ENCODE measurements at regions not wholly inside any gene's neighbourhood (a gene's known extent, or its start where the extent isn't known, plus 50 kb on each side); places are given as distances from the start of the nearest gene placed in this dataset.

- ATAC-seq (no peak), DNase-seq (ENCODE audit: low spot score) (no peak), FAIRE-seq (no peak)
- H3K4me2 ChIP-seq (ENCODE audit: low read depth, low read length): no peak overlapping the region
- H2AFZ ChIP-seq (ENCODE audit: low read length): no peak overlapping the region
- BruUV-seq (replicated peaks): no TSS peak
- no peaks in the 10 kb centered on the region; a peak in 1 of 5 replicates for H3K27me3 ChIP-seq (ENCODE audit: control insufficient read depth in 1 of 2, insufficient read depth in 2 of 2, low read length in 2 of 2)
- 5% methylated on average over 3 of the region's 3 CpGs for WGBS (ENCODE audit: low lambda C conversion rate)
- CTCF ChIA-PET (ENCODE audit: low intra/inter-chr PET ratio, low total read pairs): no interaction called here
- in situ Hi-C loops (cut with HindIII; ENCODE audit: extremely low pct_ligation_motif_present, low pct_unique_long_range_greater_than_20kb) (no loop called here), intact Hi-C loops (cut with micrococcal nuclease; ENCODE audit: unreplicated experiment) (no loop called here)
- POLR2A ChIA-PET: no interaction called here
- no peaks in the 10 kb centered on the region for H3K79me2 ChIP-seq (ENCODE audit: insufficient read depth, low read length)
- no peak overlapping the region for H3K4me3 ChIP-seq (replicated peaks in 1 of 3; ENCODE audit: insufficient read depth in 1 of 3, low read depth in 2 of 3, low read length in 3 of 3)
- no peaks in the 10 kb centered on the region for H3K36me3 ChIP-seq (replicated peaks in 1 of 2; ENCODE audit: control insufficient read depth in 1 of 2, insufficient read depth in 2 of 2, low read length in 2 of 2)
- no peaks in the 10 kb centered on the region for H4K20me1 ChIP-seq (ENCODE audit: insufficient read depth, low read length)
- H3K27ac ChIP-seq (ENCODE audit: extremely low read length, insufficient read depth, low read length): no peak overlapping the region
- no peaks in the 10 kb centered on the region for H3K9me3 ChIP-seq (ENCODE audit: low read length)
- peaks cover 6% of the 10 kb centered on the region; the same call in 1 of the 2 replicates for H3K4me1 ChIP-seq (ENCODE audit: insufficient read depth, low read length)
- no peak overlapping the region for H3K9ac ChIP-seq (ENCODE audit: insufficient read depth, low read depth, low read length)
- TF ChIP-seq ZNF235 (CRISPR knock-in tag; IDR thresholded peaks at IDR 0.05; ENCODE audit: borderline replicate concordance) (no peak), ZNF33A (CRISPR knock-in tag; IDR thresholded peaks at IDR 0.05; ENCODE audit: borderline replicate concordance) (no peak), KDM5A (IDR thresholded peaks at IDR 0.05; ENCODE audit: borderline replicate concordance, low read length) (no peak), ZZZ3 (CRISPR knock-in tag; IDR thresholded peaks at IDR 0.05; ENCODE audit: borderline replicate concordance) (no peak), PTBP1 (IDR thresholded peaks at IDR 0.05; ENCODE audit: low read depth, low read length, poor library complexity, severe bottlenecking) (no peak), TEAD2 (CRISPR knock-in tag; IDR thresholded peaks at IDR 0.05) (no peak), DBP (CRISPR knock-in tag; IDR thresholded peaks at IDR 0.05; ENCODE audit: not compliant biosample characterization) (no peak), ZNF276 (CRISPR knock-in tag; IDR thresholded peaks at IDR 0.05; ENCODE audit: low read depth) (no peak), SIX4 (CRISPR knock-in tag; IDR thresholded peaks at IDR 0.05) (no peak), ZNF280B (CRISPR knock-in tag; IDR thresholded peaks at IDR 0.05; ENCODE audit: borderline replicate concordance) (no peak), ZNF839 (CRISPR knock-in tag; IDR thresholded peaks at IDR 0.05; ENCODE audit: borderline replicate concordance) (no peak), ZNF530 (CRISPR knock-in tag; IDR thresholded peaks at IDR 0.05; ENCODE audit: low read depth) (no peak), CCDC6 (CRISPR knock-in tag; IDR thresholded peaks at IDR 0.05) (no peak), GATA4 (IDR thresholded peaks at IDR 0.05; ENCODE audit: borderline replicate concordance, low read depth) (no peak), RXRA (CRISPR knock-in tag; IDR thresholded peaks at IDR 0.05) (no peak), ZNF746 (CRISPR knock-in tag; IDR thresholded peaks at IDR 0.05) (no peak)
- TF ChIP-seq, protein P1, sequence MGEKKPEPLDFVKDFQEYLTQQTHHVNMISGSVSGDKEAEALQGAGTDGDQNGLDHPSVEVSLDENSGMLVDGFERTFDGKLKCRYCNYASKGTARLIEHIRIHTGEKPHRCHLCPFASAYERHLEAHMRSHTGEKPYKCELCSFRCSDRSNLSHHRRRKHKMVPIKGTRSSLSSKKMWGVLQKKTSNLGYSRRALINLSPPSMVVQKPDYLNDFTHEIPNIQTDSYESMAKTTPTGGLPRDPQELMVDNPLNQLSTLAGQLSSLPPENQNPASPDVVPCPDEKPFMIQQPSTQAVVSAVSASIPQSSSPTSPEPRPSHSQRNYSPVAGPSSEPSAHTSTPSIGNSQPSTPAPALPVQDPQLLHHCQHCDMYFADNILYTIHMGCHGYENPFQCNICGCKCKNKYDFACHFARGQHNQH (CRISPR knock-in tag; IDR thresholded peaks at IDR 0.05): no peak
- TF ChIP-seq, protein P2, sequence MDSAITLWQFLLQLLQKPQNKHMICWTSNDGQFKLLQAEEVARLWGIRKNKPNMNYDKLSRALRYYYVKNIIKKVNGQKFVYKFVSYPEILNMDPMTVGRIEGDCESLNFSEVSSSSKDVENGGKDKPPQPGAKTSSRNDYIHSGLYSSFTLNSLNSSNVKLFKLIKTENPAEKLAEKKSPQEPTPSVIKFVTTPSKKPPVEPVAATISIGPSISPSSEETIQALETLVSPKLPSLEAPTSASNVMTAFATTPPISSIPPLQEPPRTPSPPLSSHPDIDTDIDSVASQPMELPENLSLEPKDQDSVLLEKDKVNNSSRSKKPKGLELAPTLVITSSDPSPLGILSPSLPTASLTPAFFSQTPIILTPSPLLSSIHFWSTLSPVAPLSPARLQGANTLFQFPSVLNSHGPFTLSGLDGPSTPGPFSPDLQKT (CRISPR knock-in tag; IDR thresholded peaks at IDR 0.05; ENCODE audit: borderline replicate concordance): no peak
Observed at GRCh38 chr22:33975841-33976240, 55.6 kb upstream of the LARGE1 start.

Measured in HepG2 (cell line).